Stimulated activated naive CD8-positive, alpha-beta T cell treated with anti-CD3 and anti-CD28 coated beads, Interleukin-15, Interleukin-2, amounts not matched to agents 100 U/mL and 50 U/mL, for 24 hours (primary cell): ENCODE measurements at regions not wholly inside any gene's neighbourhood (a gene's known extent, or its start where the extent isn't known, plus 50 kb on each side); places are given as distances from the start of the nearest gene placed in this dataset.
"Not testable (repeated sequence)": the region's sequence is repeated elsewhere in the genome, so short reads cannot be mapped to it uniquely, and the experiment has no call there.

Experiments
- ATAC-seq: fragments of 150-1000 bp; cut with Tn5 transposase; one replicate; pipeline ENCODE4 v1.10.0; 2021
- DNase-seq: peaks from one replicate; pipeline ENCODE4 v3.0.0; 2021

GRCh38 chr4:49573666-49574215 is 587.7 kb downstream of the CWH43 start:
- not testable (repeated sequence) for ATAC-seq

GRCh38 chr4:49575250-49575649 is 589.2 kb downstream of the CWH43 start:
- not testable (repeated sequence) for ATAC-seq, DNase-seq

More at GRCh38 chr4:49573666-49574215, 587.7 kb downstream of the CWH43 start:
- not testable (repeated sequence) for DNase-seq

- not testable (repeated sequence) for DNase-seq
These were observed 592.3 kb downstream of the CWH43 start for GRCh38 chr4:49578371-49578770.

GRCh38 chr4:49578899-49579298 is 592.8 kb downstream of the CWH43 start:
- ATAC-seq, DNase-seq: not testable (repeated sequence)

More at GRCh38 chr4:49578371-49578770, 592.3 kb downstream of the CWH43 start:
- ATAC-seq = not testable (repeated sequence)

GRCh38 chr4:49580166-49580565 is 594.1 kb downstream of the CWH43 start:
- not testable (repeated sequence) for ATAC-seq, DNase-seq

- DNase-seq, ATAC-seq: not testable (repeated sequence)
These were observed 602.3 kb downstream of the CWH43 start for GRCh38 chr4:49588401-49588800.

- not testable (repeated sequence) for DNase-seq, ATAC-seq
These were observed 632.4 kb downstream of the CWH43 start for GRCh38 chr4:49618436-49618835.

GRCh38 chr4:49626478-49626877 is 640.4 kb downstream of the CWH43 start:
- DNase-seq, ATAC-seq: not testable (repeated sequence)
